ENCODE measurements at regions not wholly inside any gene's neighbourhood (a gene's known extent, or its start where the extent isn't known, plus 50 kb on each side); places are given as distances from the start of the nearest gene placed in this dataset.

DNA sequence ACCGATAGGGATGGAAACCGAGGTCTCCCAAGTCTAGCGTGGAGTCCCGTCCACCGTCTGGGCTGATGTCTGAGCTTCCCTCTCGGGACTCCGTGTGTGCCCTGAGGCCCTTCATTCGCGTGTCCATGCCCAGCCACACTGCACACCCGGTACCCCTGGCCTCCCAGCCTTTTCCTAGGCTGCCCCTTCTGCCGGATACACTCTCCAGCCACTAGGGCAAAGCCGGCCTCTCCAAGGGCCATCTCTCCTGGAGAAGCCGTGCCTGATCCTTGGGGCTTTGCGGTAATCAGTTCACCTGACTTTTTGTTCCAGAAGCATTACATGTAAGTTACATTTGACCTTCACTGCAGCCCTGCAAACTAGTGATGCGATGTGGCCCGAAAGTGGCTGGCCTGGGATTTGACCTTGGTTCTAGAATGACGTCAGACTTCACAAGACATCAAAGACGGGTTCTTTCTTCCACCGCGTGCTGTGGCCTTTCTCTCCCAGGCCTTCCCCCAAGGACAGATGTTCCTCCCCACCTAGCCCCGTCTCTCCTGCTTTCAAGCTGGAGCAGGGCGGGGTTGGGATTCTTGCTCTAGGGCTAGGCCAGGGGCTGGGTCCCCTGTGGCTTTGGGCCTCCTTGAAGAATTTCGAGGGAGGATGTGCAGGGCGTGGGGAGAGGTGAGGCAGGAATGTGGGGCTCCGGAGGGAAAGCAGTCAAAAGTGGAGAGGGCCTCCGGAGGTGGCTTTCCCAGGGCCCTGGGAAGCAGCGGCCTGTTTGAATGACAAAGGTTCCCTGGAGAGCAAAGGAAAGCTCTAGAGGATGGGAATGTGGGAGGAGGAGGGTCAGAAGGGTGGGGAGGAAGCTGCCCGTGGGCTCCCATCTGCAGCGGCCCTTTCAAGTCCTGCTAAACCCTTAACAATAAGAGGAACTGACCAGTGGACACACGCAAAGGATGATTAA is 49.7 kb upstream of the SLC2A1 start:
- peak overlapping the region in 3 of 4 donors; percentile 78 to 83 (median 81) for H3K27ac ChIP-seq
- 57 to 80% methylated on average over 10 to 18 of the region's 30 CpGs for WGBS, 2 donors
- TF ChIP-seq, protein P1, sequence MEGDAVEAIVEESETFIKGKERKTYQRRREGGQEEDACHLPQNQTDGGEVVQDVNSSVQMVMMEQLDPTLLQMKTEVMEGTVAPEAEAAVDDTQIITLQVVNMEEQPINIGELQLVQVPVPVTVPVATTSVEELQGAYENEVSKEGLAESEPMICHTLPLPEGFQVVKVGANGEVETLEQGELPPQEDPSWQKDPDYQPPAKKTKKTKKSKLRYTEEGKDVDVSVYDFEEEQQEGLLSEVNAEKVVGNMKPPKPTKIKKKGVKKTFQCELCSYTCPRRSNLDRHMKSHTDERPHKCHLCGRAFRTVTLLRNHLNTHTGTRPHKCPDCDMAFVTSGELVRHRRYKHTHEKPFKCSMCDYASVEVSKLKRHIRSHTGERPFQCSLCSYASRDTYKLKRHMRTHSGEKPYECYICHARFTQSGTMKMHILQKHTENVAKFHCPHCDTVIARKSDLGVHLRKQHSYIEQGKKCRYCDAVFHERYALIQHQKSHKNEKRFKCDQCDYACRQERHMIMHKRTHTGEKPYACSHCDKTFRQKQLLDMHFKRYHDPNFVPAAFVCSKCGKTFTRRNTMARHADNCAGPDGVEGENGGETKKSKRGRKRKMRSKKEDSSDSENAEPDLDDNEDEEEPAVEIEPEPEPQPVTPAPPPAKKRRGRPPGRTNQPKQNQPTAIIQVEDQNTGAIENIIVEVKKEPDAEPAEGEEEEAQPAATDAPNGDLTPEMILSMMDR (IDR thresholded peaks at IDR 0.05): no peak
- no peak for TF ChIP-seq POLR2A (IDR thresholded peaks at IDR 0.05)
- intact Hi-C loops (cut with DNase I): no loop called here
- H3K27me3 ChIP-seq: peaks cover 0 to 28% (median 0%) of the 10 kb centered on the region in 4 donors
- DNase-seq: no peak
- H3K4me1 ChIP-seq: peaks cover 19 to 54% (median 21%) of the 10 kb centered on the region in 3 donors
- H3K36me3 ChIP-seq: no peaks in the 10 kb centered on the region
- no peaks in the 10 kb centered on the region for H3K9me3 ChIP-seq
- peak overlapping the region in 1 of 4 donors; percentile 26 for H3K4me3 ChIP-seq

Small RNA genes in the stretch of these regions (small RNA-seq; reads per million reads assigned to genes)
- 0 reads per million in 4 donors for gene RF00026
